CD14-positive monocyte (primary cell): ENCODE measurements at regions not wholly inside any gene's neighbourhood (a gene's known extent, or its start where the extent isn't known, plus 50 kb on each side); places are given as distances from the start of the nearest gene placed in this dataset.

ENCODE experiments used
- DNase-seq, 3 donors: peaks; one replicate each; pipeline ENCODE4 v3.0.0-alpha.2; 2011 to 2022
- H2AFZ ChIP-seq: 2 replicates; pipeline ENCODE4 v1.6.0; 2012; ENCODE audit warnings: mild to moderate bottlenecking, low read depth, low read length, inconsistent platforms; ENCODE audit not compliant: insufficient read depth, poor library complexity, severe bottlenecking
- H3K27ac ChIP-seq, 2 donors: 1 replicate in 1 of 2; 2 replicates in 1 of 2; pipeline ENCODE4 v1.5.1; 2012 to 2013; ENCODE audit warnings: low read length in 2 of 2, control low read depth in 1 of 2, inconsistent platforms in 1 of 2, low read depth in 1 of 2, mild to moderate bottlenecking in 1 of 2
- H3K27me3 ChIP-seq, 2 donors: one replicate each; pipeline versions ENCODE4 v1.6.0 to v1.6.1; 2011 to 2013; ENCODE audit warnings: low read length in 2 of 2; ENCODE audit not compliant: control insufficient read depth in 2 of 2, insufficient read depth in 2 of 2
- H3K36me3 ChIP-seq, 2 donors: replicated peaks in 1 of 2; 1 replicate in 1 of 2; 2 replicates in 1 of 2; pipeline versions ENCODE4 v1.5.1 to v1.6.1; 2012 to 2013; ENCODE audit warnings: low read length in 2 of 2, control low read depth in 1 of 2, inconsistent platforms in 1 of 2, mild to moderate bottlenecking in 1 of 2; ENCODE audit not compliant: insufficient read depth in 2 of 2, control insufficient read depth in 1 of 2
- H3K4me1 ChIP-seq, 2 donors: 1 replicate in 1 of 2; 2 replicates in 1 of 2; pipeline versions ENCODE4 v1.5.1 to v1.6.1; 2012 to 2013; ENCODE audit warnings: low read length in 2 of 2, control low read depth in 1 of 2, inconsistent platforms in 1 of 2, mild to moderate bottlenecking in 1 of 2, moderate library complexity in 1 of 2; ENCODE audit not compliant: insufficient read depth in 2 of 2, control insufficient read depth in 1 of 2
- H3K4me2 ChIP-seq: replicated peaks from 2 replicates; pipeline ENCODE3; 2012; ENCODE audit warnings: low read length, moderate library complexity, mild to moderate bottlenecking; ENCODE audit not compliant: poor library complexity, severe bottlenecking; ENCODE audit errors: extremely low read depth
- H3K4me3 ChIP-seq, 3 experiments: fragments of 200-600 bp in 1 of 3; sonication (generic) in 1 of 3; replicated peaks in 1 of 3; 1 replicate in 2 of 3; 2 replicates in 1 of 3; pipeline ENCODE4 v1.5.1; 2011 to 2013; ENCODE audit warnings: low read length in 3 of 3, mild to moderate bottlenecking in 3 of 3, control low read depth in 2 of 3, low read depth in 2 of 3, inconsistent platforms in 1 of 3, moderate library complexity in 1 of 3
- H3K79me2 ChIP-seq: 2 replicates; pipeline ENCODE4 v1.6.0; 2012; ENCODE audit warnings: mild to moderate bottlenecking, control low read depth, inconsistent platforms, low read length, moderate library complexity; ENCODE audit not compliant: insufficient read depth
- H3K9ac ChIP-seq: 2 replicates; pipeline ENCODE4 v1.6.0; 2017; ENCODE audit warnings: low read length, mild to moderate bottlenecking; ENCODE audit not compliant: insufficient read depth, poor library complexity, severe bottlenecking
- H3K9me3 ChIP-seq, 2 donors: replicated peaks in 1 of 2; 1 replicate in 1 of 2; 2 replicates in 1 of 2; pipeline versions ENCODE4 v1.5.1 to v1.6.1; 2012 to 2013; ENCODE audit warnings: low read length in 2 of 2, control low read depth in 1 of 2; ENCODE audit not compliant: control insufficient read depth in 1 of 2, insufficient read depth in 1 of 2
- H4K20me1 ChIP-seq: 2 replicates; pipeline ENCODE4 v1.6.0; 2012; ENCODE audit warnings: mild to moderate bottlenecking, low read length, control low read depth, moderate library complexity; ENCODE audit not compliant: insufficient read depth
- H3K27ac Mint-ChIP-seq, 7 donors: one replicate each; pipeline ENCODE4 v1.8.0; 2020; ENCODE audit warnings: mild to moderate bottlenecking in 7 of 7, mixed read lengths in 7 of 7, moderate library complexity in 6 of 7, inconsistent platforms in 2 of 7
- H3K27me3 Mint-ChIP-seq, 3 donors: one replicate each; pipeline ENCODE4 v1.8.0; 2021 to 2022; ENCODE audit warnings: low read depth in 3 of 3, mild to moderate bottlenecking in 3 of 3, mixed read lengths in 3 of 3, moderate library complexity in 3 of 3, inconsistent platforms in 1 of 3
- H3K36me3 Mint-ChIP-seq, 2 donors: one replicate each; pipeline ENCODE4 v1.8.0; 2020; ENCODE audit warnings: mixed read lengths in 2 of 2, inconsistent platforms in 1 of 2, mild to moderate bottlenecking in 1 of 2
- H3K4me1 Mint-ChIP-seq: one replicate; pipeline ENCODE4 v1.8.0; 2020; ENCODE audit warnings: mild to moderate bottlenecking, mixed read lengths
- H3K4me3 Mint-ChIP-seq, 2 donors: one replicate each; pipeline ENCODE4 v1.8.0; 2020; ENCODE audit warnings: mild to moderate bottlenecking in 2 of 2, mixed read lengths in 2 of 2, moderate library complexity in 1 of 2
- H3K9me3 Mint-ChIP-seq, 7 donors: one replicate each; pipeline ENCODE4 v1.8.0; 2020 to 2022; ENCODE audit warnings: mixed read lengths in 7 of 7, mild to moderate bottlenecking in 6 of 7, moderate library complexity in 6 of 7, inconsistent platforms in 2 of 7
- CTCF ChIP-seq: fragments of 200-600 bp; IDR thresholded peaks from one replicate; pipeline ENCODE4 v1.8.0; 2022; ENCODE audit warnings: antibody characterized with exemption, mild to moderate bottlenecking
- WGBS: methylation state at CpG from one replicate; pipeline ENCODE4 v1.1.5; 2013; ENCODE audit warnings: missing lambda C conversion rate; ENCODE audit not compliant: insufficient coverage; 5-methylcytosine and 5-hydroxymethylcytosine counted together
- intact Hi-C, 2 donors: fragments of 100-400 bp; cut with micrococcal nuclease; formaldehyde crosslinking; loops; one replicate each; pipeline versions ENCODE4 v1.15.0 to v1.15.1; 2023

DNA sequence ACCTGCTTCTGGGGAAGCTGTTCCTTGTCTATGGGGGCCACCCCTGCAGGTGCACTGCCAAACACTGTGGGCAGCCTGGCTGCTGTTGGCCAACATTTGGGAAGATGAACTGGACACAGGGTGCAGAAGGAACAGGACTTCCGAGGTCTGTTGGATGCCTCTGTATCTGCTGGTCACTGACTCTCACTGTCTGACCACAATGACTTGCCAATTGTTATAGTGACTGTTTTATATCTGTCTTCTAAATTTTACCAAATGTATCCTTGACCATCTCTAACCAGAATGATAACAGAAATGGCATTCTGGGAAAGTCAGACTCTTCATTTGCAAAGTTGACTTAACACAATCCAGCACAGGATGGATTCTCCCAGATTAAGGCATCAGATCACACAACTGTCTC is 214.0 kb upstream of the PRSS58 start:
- no peak overlapping the region for H3K9ac ChIP-seq
- no peaks in the 10 kb centered on the region for H3K36me3 ChIP-seq
- DNase-seq, result no peak
- no peak overlapping the region for H3K27ac Mint-ChIP-seq
- H3K27me3 Mint-ChIP-seq, result peaks cover 0 to 2% (median 0%) of the 10 kb centered on the region in 3 donors
- H3K4me1 ChIP-seq, result peaks cover 35 to 46% of the 10 kb centered on the region in 2 donors
- no peak overlapping the region for H3K4me3 ChIP-seq
- no CpG with 5 or more reads among the region's 1 CpG for WGBS
- H2AFZ ChIP-seq, result no peak overlapping the region
- H3K27me3 ChIP-seq, result no peaks in the 10 kb centered on the region
- peaks cover 62% of the 10 kb centered on the region for H3K4me1 Mint-ChIP-seq
- no peaks in the 10 kb centered on the region for H4K20me1 ChIP-seq
- no peak overlapping the region for H3K4me3 Mint-ChIP-seq
- H3K36me3 Mint-ChIP-seq, result peaks cover 2 to 3% of the 10 kb centered on the region in 2 donors
- no peak for TF ChIP-seq CTCF
- H3K9me3 ChIP-seq, result no peaks in the 10 kb centered on the region
- intact Hi-C loops, result no loop called here
- no peaks in the 10 kb centered on the region for H3K79me2 ChIP-seq
- H3K9me3 Mint-ChIP-seq, result no peaks in the 10 kb centered on the region
- no peak overlapping the region for H3K27ac ChIP-seq
- H3K4me2 ChIP-seq, result no peak overlapping the region

- no peak for TF ChIP-seq CTCF
- DNase-seq, result no peak
- no peak overlapping the region for H3K9ac ChIP-seq
- peak overlapping the region; percentile 41 for H2AFZ ChIP-seq
- intact Hi-C loops, result no loop called here
- Mint-ChIP-seq H3K4me1 (peaks cover 58% of the 10 kb centered on the region), H3K27ac (peak overlapping the region in 1 of 7 donors; percentile 13), H3K9me3 (no peaks in the 10 kb centered on the region), H3K36me3 (peaks cover 2 to 3% of the 10 kb centered on the region in 2 donors), H3K27me3 (peaks cover 0 to 2% (median 0%) of the 10 kb centered on the region in 3 donors), H3K4me3 (no peak overlapping the region)
- no CpG with 5 or more reads among the region's 2 CpGs for WGBS
- peaks cover 33 to 45% of the 10 kb centered on the region in 2 donors for H3K4me1 ChIP-seq
- H3K9me3 ChIP-seq, result no peaks in the 10 kb centered on the region
- H3K79me2 ChIP-seq, result no peaks in the 10 kb centered on the region
- H4K20me1 ChIP-seq, result no peaks in the 10 kb centered on the region
- no peak overlapping the region for H3K27ac ChIP-seq
- no peak overlapping the region for H3K4me2 ChIP-seq
- H3K36me3 ChIP-seq, result no peaks in the 10 kb centered on the region
- H3K4me3 ChIP-seq, result no peak overlapping the region
- no peaks in the 10 kb centered on the region for H3K27me3 ChIP-seq
Measured at GRCh38 chr7:142470544-142470830, 212.6 kb upstream of the PRSS58 start.
